Gastroesophageal sphincter (tissue), 4 donors: ENCODE measurements at regions not wholly inside any gene's neighbourhood (a gene's known extent, or its start where the extent isn't known, plus 50 kb on each side); places are given as distances from the start of the nearest gene placed in this dataset.

Experiments used
- ATAC-seq: fragments of 150-250 bp; one replicate; pipeline ENCODE4 v1.9.1; 2016; ENCODE audit warnings: mild to moderate bottlenecking, moderate library complexity
- H3K27ac ChIP-seq, 4 donors: fragments of 200-600 bp; sonication (generic) in 3 of 4; 1 replicate in 3 of 4; 2 replicates in 1 of 4; pipeline ENCODE4 v1.5.1; 2016 to 2019
- H3K27me3 ChIP-seq: fragments of 200-600 bp; sonication (generic); one replicate; pipeline ENCODE4 v1.5.1; 2019
- H3K36me3 ChIP-seq, 2 donors: fragments of 200-600 bp; sonication (generic); one replicate each; pipeline ENCODE4 v1.5.1; 2019; ENCODE audit warnings: control low read depth in 1 of 2
- H3K4me1 ChIP-seq, 3 donors: fragments of 200-600 bp; sonication (generic); 1 replicate in 2 of 3; 2 replicates in 1 of 3; pipeline ENCODE4 v1.5.1; 2016 to 2019; ENCODE audit warnings: control low read depth in 2 of 3
- H3K4me3 ChIP-seq, 2 donors: fragments of 200-600 bp; sonication (generic); one replicate each; pipeline ENCODE4 v1.5.1; 2019; ENCODE audit warnings: mild to moderate bottlenecking in 1 of 2, moderate library complexity in 1 of 2
- H3K9me3 ChIP-seq, 3 donors: fragments of 200-600 bp; sonication (generic); one replicate each; pipeline ENCODE4 v1.5.1; 2017 to 2019; ENCODE audit warnings: control low read depth in 2 of 3
- EP300 ChIP-seq: sonication (generic); formaldehyde crosslinking; IDR thresholded peaks from one replicate; pipeline ENCODE4 v1.6.1; 2017; ENCODE audit warnings: antibody characterized with exemption, mild to moderate bottlenecking
- POLR2A ChIP-seq, 2 donors: fragments of 450-650 bp; IDR thresholded peaks; one replicate each; pipeline ENCODE4 v1.6.1; 2017; ENCODE audit warnings: antibody characterized with exemption in 2 of 2, mild to moderate bottlenecking in 2 of 2, moderate library complexity in 1 of 2
- POLR2AphosphoS5 ChIP-seq: sonication (generic); formaldehyde crosslinking; IDR thresholded peaks from one replicate; pipeline ENCODE4 v1.6.1; 2017; ENCODE audit warnings: antibody characterized with exemption
- WGBS, 2 donors: methylation state at CpG; one replicate each; pipeline ENCODE4 v1.1.5; 2018; ENCODE audit warnings: low coverage in 1 of 2; 5-methylcytosine and 5-hydroxymethylcytosine counted together
- TF ChIP-seq, protein P1 (sequence below), 4 experiments: fragments of 200-600 bp in 2 of 4; fragments of 450-650 bp in 2 of 4; sonication (generic) in 1 of 4; IDR thresholded peaks; one replicate each; pipeline ENCODE4 v1.5.1; 2017 to 2019; ENCODE audit warnings: antibody characterized with exemption in 4 of 4, mild to moderate bottlenecking in 2 of 4, moderate library complexity in 2 of 4

DNA sequence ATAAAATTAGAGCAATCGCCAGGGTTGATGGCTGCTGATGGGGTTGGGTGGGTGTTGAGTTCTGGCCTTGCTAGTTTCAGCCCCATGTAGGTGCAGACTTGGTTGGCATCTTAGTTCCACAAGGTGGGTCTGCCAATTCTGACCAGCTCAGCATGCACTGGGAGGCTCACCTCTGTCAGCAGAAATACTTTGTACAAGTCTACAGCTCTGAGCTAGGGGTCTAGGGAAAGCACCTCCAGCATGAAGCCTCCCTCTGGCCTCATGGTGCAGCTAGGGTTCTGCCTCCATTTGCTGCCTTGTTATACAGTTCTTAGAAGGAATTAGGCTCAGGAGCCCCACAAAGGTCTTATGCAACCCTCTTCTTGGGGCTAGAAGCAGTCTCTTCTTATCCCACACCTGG, 278.9 kb upstream of the HDAC4 start:
- Histone ChIP-seq H3K27ac (no peak overlapping the region), H3K36me3 (no peaks in the 10 kb centered on the region), H3K4me1 (no peaks in the 10 kb centered on the region), H3K9me3 (peaks cover 0 to 6% (median 0%) of the 10 kb centered on the region in 3 donors), H3K4me3 (no peak overlapping the region), H3K27me3 (no peaks in the 10 kb centered on the region)
- WGBS, 2 donors: no CpG with 5 or more reads among the region's 1 CpG
- no peak for TF ChIP-seq EP300
- TF ChIP-seq, protein P1, sequence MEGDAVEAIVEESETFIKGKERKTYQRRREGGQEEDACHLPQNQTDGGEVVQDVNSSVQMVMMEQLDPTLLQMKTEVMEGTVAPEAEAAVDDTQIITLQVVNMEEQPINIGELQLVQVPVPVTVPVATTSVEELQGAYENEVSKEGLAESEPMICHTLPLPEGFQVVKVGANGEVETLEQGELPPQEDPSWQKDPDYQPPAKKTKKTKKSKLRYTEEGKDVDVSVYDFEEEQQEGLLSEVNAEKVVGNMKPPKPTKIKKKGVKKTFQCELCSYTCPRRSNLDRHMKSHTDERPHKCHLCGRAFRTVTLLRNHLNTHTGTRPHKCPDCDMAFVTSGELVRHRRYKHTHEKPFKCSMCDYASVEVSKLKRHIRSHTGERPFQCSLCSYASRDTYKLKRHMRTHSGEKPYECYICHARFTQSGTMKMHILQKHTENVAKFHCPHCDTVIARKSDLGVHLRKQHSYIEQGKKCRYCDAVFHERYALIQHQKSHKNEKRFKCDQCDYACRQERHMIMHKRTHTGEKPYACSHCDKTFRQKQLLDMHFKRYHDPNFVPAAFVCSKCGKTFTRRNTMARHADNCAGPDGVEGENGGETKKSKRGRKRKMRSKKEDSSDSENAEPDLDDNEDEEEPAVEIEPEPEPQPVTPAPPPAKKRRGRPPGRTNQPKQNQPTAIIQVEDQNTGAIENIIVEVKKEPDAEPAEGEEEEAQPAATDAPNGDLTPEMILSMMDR (IDR thresholded peaks at IDR 0.05): no peak
- TF ChIP-seq POLR2A (IDR thresholded peaks at IDR 0.05): no peak
- TF ChIP-seq POLR2AphosphoS5: no peak
- no peak for ATAC-seq

DNA sequence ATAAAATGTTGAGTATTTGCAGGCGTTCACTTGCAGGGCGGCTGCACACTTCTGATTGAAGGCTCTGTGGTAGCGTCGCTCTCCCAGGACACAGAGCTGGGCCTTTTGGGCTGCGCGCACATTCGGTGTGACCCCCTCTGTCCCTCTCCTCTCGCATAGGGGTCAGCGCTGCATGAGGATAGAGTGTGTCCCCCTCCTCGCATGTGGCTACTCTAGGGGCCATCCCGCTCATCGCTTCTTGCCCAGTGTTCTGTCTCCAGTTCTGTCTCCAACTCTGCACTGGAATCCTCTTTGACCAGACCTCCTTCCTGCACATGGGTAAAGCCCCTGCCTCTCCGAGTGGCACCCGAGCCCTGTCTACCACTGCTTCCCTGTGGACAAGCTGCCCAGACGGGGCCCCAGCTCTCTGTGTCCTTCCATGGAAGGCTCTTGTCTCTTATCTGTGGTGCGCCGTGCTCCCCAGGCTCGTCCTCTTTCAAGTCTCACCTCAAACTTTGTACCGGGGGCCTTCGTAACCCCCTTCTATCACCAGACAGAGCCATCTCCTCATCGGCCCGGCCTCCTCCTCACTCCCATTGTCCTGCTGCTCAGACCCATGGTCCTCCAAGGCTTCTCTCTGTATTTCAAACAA, 278.0 kb upstream of the HDAC4 start:
- Histone ChIP-seq H3K27me3 (no peaks in the 10 kb centered on the region), H3K27ac (no peak overlapping the region), H3K4me3 (no peak overlapping the region), H3K36me3 (no peaks in the 10 kb centered on the region), H3K4me1 (no peaks in the 10 kb centered on the region), H3K9me3 (peaks cover 0 to 6% (median 0%) of the 10 kb centered on the region in 3 donors)
- 87 to 96% methylated on average over 15 to 21 of the region's 22 CpGs for WGBS, 2 donors
- ATAC-seq: no peak
- TF ChIP-seq, protein P1 (IDR thresholded peaks at IDR 0.05): no peak
- TF ChIP-seq EP300 (no peak), POLR2AphosphoS5 (no peak), POLR2A (IDR thresholded peaks at IDR 0.05) (no peak)

DNA sequence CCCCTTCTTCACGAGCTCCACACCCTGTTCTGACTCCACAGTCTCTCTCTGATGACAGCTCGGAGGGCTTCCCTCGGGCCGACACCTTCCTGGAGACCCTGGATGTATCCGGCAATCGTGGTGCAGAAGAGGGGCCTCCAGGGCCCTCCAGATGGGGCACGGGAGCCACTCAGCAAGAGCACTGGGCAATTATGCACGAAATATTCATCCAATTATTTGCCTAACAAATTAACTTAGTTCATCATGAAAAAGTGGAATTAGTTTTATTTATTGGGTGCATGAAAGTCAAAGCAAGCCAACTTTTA, 277.3 kb upstream of the HDAC4 start:
- Histone ChIP-seq H3K4me3 (no peak overlapping the region), H3K36me3 (no peaks in the 10 kb centered on the region), H3K27ac (no peak overlapping the region), H3K27me3 (no peaks in the 10 kb centered on the region), H3K4me1 (no peaks in the 10 kb centered on the region), H3K9me3 (peaks cover 0 to 6% (median 0%) of the 10 kb centered on the region in 3 donors)
- WGBS, 2 donors: 73 to 80% methylated on average over 1 to 5 of the region's 8 CpGs
- no peak for ATAC-seq
- TF ChIP-seq POLR2A (IDR thresholded peaks at IDR 0.05) (no peak), POLR2AphosphoS5 (no peak), EP300 (no peak)
- TF ChIP-seq, protein P1 (IDR thresholded peaks at IDR 0.05): no peak

DNA sequence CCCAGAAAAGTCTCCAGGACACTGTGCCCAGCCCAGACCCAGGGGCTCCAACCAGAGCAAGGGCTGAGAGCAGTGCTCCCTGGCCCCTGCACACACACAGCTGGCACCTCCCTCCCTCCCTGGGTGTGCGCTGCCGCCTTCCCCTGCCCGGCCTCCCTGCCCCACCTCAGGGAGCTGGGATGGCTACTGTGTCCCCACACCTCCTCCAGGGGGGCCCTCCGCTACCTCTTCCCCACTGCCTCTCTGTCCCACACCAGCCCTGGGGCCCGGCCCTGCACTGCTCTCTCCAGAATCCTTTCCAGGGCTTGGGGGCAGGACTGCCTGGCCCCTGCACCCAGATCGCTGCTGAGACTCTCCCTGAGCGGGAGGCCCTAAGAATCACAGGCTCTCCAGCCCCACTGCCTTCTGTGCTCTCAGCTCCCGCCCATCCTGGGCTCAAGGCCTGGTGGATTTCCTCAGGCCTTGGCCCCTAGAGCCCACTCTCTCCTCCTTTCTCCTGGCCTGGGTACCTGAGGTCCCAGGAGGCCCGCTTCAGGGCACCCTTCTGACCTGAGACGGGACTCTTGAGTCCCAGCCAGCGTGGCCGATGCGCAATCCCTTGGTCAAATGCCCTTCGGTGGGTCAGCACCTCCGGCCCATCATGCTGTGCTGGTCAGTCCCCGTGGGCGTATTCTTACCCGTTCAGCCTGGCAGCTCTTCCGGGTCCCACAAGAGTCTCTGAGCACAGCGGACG, 276.8 kb upstream of the HDAC4 start:
- no peak overlapping the region for H3K4me3 ChIP-seq
- H3K9me3 ChIP-seq: peaks cover 0 to 6% (median 0%) of the 10 kb centered on the region in 3 donors
- 81% methylated on average over 6 of the region's 21 CpGs; no CpG with 5 or more reads in 1 of the 2 donors for WGBS, 2 donors
- no peak overlapping the region for H3K27ac ChIP-seq
- no peaks in the 10 kb centered on the region for H3K4me1 ChIP-seq
- TF ChIP-seq POLR2A (IDR thresholded peaks at IDR 0.05) (no peak), POLR2AphosphoS5 (no peak), EP300 (no peak)
- TF ChIP-seq, protein P1 (IDR thresholded peaks at IDR 0.05): no peak
- ATAC-seq: no peak
- no peaks in the 10 kb centered on the region for H3K36me3 ChIP-seq
- no peaks in the 10 kb centered on the region for H3K27me3 ChIP-seq
